GM21576 (cell line): ENCODE measurements at regions not wholly inside any gene's neighbourhood (a gene's known extent, or its start where the extent isn't known, plus 50 kb on each side); places are given as distances from the start of the nearest gene placed in this dataset.
A peak's percentile ranks its signal among the peaks of the same experiment; 100 is the strongest.

Source experiments
- ATAC-seq: cut with Tn5 transposase; IDR thresholded peaks from one replicate; pipeline ENCODE4 v1.9.1; 2021; ENCODE audit warnings: mild to moderate bottlenecking, moderate library complexity; ENCODE audit not compliant: unreplicated experiment

DNA sequence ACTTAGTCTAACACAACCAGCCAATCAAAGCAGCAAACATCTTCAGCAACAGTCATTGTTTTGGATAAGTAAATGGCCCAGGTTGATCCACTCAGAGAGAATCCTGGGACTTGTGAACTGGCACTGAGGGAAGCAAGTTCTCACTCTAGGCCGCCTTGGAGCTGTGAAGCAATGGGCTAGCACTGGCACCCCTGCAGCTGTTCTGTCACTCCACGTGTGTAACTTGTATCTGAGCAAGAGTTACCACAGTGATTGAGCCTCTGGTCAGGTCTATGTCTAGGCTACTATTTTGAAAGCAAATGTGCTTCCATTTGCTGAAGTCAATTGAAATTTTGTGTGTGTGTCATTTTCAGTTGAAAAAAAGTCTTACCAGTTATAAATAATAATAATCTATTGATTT lies 57.2 kb upstream of the HS3ST1 start:
- no peak for ATAC-seq

DNA sequence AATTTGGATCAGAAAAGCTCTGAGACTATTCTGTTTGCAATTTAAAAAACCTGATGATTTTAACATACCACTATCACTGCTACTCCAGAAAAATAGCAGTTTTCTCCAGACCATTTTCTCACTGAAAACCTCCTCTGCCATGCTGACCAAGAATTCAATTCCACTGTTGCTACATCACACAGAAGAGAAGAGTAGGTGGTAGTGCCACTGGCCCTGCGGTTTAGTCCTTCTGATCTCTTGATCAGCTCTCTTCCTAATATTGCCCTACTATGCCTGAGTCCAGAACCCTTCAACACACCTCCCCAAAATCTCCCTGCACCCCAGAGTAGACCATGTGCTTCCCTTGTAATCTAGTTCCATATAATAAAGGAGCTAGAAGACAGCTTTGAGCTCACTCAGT lies 55.8 kb upstream of the HS3ST1 start:
- no peak for ATAC-seq

DNA sequence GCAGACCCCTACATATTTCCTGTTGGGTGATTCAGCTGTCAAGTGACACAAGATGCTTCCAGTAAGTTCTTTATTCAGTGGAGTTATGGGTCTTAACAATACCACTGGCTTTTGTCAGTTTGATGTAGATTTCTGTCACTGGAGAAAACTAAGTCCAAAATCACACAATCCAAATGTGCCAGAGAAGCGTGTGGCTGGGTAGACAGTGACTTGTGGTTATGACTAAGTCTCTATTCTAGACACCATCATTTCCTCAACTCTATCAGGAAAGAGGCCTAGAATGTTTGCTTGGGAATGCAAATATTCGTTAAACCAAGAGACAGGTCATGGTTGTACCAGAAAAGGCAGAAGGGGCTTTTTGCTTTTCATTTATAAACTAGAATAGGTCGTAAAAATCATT lies 54.4 kb upstream of the HS3ST1 start:
- ATAC-seq: no peak

DNA sequence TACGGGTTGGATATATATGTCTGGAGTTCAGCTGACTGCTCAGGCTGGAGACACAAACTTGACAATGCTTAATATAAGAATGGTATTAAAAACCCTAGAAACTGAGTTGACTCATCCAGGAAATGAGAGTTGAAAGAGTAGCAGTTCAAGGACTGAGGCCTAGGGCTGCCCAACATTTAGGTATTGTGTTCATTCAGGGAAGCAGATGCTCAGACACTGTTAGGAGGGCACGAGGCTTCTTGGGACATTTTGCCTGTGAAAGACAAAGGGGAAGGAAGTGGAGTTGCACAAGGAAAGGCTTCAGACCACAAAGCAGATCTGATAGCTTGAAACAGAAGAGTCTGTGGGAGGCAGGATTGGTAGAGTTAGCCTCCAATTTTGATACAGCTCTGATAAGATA lies 52.0 kb upstream of the HS3ST1 start:
- peak; percentile 96 for ATAC-seq
